HFF-Myc (cell line): ENCODE measurements at regions not wholly inside any gene's neighbourhood (a gene's known extent, or its start where the extent isn't known, plus 50 kb on each side); places are given as distances from the start of the nearest gene placed in this dataset.

Experiments
- DNase-seq: peaks from one replicate; pipeline ENCODE4 v3.0.0-alpha.2; 2011; ENCODE audit warnings: low read depth; ENCODE audit errors: extremely low read depth
- H3K4me3 ChIP-seq: replicated peaks from 2 replicates; pipeline ENCODE4 v1.5.1; 2011; ENCODE audit warnings: low read depth, mild to moderate bottlenecking, control low read depth, low read length
- TF ChIP-seq, protein P1 (sequence below): IDR thresholded peaks from 2 replicates; pipeline ENCODE4 v1.5.1; 2012; ENCODE audit warnings: mild to moderate bottlenecking, low read depth, low read length, control low read depth; ENCODE audit errors: missing control alignments

- H3K4me3 ChIP-seq = no peak overlapping the region
- DNase-seq = no peak
- TF ChIP-seq, protein P1, sequence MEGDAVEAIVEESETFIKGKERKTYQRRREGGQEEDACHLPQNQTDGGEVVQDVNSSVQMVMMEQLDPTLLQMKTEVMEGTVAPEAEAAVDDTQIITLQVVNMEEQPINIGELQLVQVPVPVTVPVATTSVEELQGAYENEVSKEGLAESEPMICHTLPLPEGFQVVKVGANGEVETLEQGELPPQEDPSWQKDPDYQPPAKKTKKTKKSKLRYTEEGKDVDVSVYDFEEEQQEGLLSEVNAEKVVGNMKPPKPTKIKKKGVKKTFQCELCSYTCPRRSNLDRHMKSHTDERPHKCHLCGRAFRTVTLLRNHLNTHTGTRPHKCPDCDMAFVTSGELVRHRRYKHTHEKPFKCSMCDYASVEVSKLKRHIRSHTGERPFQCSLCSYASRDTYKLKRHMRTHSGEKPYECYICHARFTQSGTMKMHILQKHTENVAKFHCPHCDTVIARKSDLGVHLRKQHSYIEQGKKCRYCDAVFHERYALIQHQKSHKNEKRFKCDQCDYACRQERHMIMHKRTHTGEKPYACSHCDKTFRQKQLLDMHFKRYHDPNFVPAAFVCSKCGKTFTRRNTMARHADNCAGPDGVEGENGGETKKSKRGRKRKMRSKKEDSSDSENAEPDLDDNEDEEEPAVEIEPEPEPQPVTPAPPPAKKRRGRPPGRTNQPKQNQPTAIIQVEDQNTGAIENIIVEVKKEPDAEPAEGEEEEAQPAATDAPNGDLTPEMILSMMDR = no peak
Measured at GRCh38 chr1:185426848-185427247, 109.8 kb upstream of the IVNS1ABP start.

DNA sequence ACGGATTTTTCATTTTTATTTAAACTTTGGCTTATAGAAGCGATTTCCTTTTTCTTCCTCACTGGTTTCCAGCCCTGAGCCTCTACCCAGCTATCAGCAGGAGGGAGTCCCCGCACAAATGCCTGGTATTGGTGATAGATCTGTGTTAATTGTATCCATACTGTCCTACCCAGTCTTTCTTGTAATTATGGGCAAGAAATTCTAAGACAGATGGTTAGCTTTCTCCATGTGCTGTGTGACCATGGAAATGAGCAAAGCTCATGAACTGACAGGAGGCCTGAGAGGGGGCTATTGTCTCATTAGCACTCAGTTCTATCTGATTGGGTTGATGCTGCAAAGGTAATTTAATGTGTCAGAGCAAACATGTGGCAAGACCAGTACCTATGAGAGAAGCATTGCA, 108.1 kb upstream of the IVNS1ABP start:
- TF ChIP-seq, protein P1 = no peak
- no peak overlapping the region for H3K4me3 ChIP-seq

DNA sequence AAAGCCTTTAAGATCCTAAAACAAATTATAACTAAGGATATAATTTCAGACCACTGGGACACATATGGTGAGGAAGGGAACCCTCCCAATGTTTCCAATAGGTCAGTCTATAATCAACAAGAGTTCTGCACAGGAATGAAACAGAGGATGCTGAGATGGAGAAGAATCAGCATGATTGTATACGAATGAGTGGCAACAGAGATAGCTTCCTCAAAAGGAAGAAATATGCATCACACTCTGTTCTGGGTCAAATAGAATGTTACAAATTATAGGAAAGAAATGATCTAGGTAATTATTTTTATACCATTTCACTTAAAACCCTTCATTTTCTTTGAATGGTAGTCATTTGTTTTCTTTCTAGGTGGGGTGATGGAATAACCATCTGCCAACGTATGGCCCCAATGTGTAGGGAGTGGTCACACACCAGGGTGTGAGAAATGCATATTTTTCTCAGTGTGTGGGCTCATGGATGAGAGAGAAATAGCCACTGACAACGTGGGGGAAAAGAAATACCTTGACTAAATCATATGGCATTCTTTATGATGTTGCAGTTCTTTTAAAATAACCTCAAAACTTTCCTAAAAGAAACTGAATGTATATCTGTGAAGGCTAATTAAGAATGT, 104.6 kb upstream of the IVNS1ABP start:
- H3K4me3 ChIP-seq = no peak overlapping the region
- TF ChIP-seq, protein P1 = no peak
- no peak for DNase-seq

More for the DNA sequence above, 108.1 kb upstream of the IVNS1ABP start:
- DNase-seq = no peak

GRCh38 chr1:185420588-185421081, 103.6 kb upstream of the IVNS1ABP start:
- TF ChIP-seq, protein P1 = no peak
- no peak overlapping the region for H3K4me3 ChIP-seq
- no peak for DNase-seq

GRCh38 chr1:185419718-185420117, 102.7 kb upstream of the IVNS1ABP start:
- no peak overlapping the region for H3K4me3 ChIP-seq
- DNase-seq = no peak
- TF ChIP-seq, protein P1 = no peak

DNA sequence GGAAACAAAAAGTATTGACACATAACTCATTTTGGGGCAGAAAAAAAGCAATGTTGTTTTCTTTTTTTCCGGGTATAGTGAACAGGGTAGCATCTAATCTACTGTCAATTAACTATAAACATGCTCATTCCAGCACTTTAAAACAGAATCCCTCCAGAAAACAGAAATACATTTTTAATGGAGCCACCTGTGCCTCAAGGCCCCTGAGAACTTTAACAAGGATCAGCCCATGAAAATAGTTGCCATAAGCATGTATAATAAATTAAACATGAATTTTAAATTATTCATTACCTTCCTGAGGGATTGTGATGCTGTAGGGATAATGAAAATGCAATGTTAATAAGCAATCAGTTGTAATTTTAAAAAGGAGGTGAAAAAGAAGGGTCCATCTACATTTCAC, 101.4 kb upstream of the IVNS1ABP start:
- TF ChIP-seq, protein P1 = no peak
- DNase-seq = no peak
- H3K4me3 ChIP-seq = no peak overlapping the region

DNA sequence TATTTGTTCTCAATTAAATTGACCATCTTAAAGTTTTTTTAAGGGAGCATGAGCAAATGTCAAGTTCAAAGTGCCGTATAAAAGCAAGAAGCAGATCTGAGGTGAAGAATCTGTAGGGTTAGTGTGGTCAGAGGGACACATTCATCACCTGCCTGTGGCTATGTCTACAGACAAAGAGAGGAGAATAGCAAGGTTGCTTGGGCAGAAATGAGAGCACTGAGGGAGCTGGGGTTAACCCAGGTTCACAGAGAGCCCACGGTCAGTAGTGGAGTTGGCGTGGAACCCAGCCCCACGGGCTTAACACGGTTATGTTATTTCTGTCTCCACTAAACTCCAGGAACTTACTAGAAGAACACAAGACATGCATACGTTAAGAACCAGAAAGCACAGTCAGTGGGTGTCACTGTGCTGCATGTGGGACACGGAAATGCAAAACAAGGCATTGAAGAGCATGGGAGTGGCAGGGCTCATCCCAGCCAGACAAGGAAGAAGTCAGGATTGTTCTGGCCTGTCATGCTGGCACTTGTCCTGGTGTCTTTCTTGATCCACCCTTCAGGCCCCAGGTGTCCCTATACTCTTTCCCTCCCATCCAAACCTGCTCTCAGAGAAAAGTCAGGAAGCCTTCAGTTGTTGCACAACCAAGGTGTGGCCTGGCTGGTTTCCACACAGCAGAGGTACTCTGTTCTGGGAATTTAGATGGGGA, 95.5 kb upstream of the IVNS1ABP start:
- H3K4me3 ChIP-seq = no peak overlapping the region
- TF ChIP-seq, protein P1 = no peak
- DNase-seq = no peak
